GM12878 (cell line): ENCODE measurements at regions not wholly inside any gene's neighbourhood (a gene's known extent, or its start where the extent isn't known, plus 50 kb on each side); places are given as distances from the start of the nearest gene placed in this dataset.

Source experiments
- ATAC-seq: fragments of 200-7000 bp; cut with Tn5 transposase; 3 replicates; pipeline ENCODE4 v1.9.1; 2020; ENCODE audit warnings: mild to moderate bottlenecking, moderate library complexity
- BruUV-seq: library from RNA; stranded (reverse); fragments of 400-500 nt; replicated peaks from 2 replicates; lab custom pipeline; 2021; lab: Mats Ljungman, UMichigan
- CTCF ChIA-PET: fragments of 300-600 bp; sonication (Branson Sonifier 250); formaldehyde crosslinking; extraction: SDS; loops from one replicate; lab custom pipeline; 2021; ENCODE audit warnings: inconsistent platforms; lab: Yijun Ruan, JAX
- POLR2A ChIA-PET: fragments of 350-600 bp; formaldehyde crosslinking; extraction: SDS; loops from one replicate; lab custom pipeline; 2021; ENCODE audit warnings: inconsistent platforms; lab: Charles Lee
- RAD21 ChIA-PET: fragments of 300-600 bp; sonication (Branson Sonifier 250); formaldehyde crosslinking; loops from one replicate; lab custom pipeline; 2023; ENCODE audit warnings: antibody characterized with exemption; ENCODE audit not compliant: unreplicated experiment; lab: Charles Lee
- SMC1A ChIA-PET: fragments of 300-600 bp; sonication (Branson Sonifier 250); formaldehyde crosslinking; loops from one replicate; lab custom pipeline; 2023; ENCODE audit not compliant: unreplicated experiment, uncharacterized antibody; lab: Charles Lee
- DNase-seq: peaks from one replicate; pipeline ENCODE4 v3.0.0-alpha.2; 2011; ENCODE audit warnings: low read depth, low spot score
- FAIRE-seq: peaks from 3 replicates; lab custom pipeline; 2011; peaks lifted over from hg19 to GRCh38; lab: Jason Lieb, UNC
- H2AFZ ChIP-seq: 2 replicates; pipeline ENCODE4 v1.6.0; 2011; ENCODE audit warnings: low read depth, low read length, control low read depth; ENCODE audit not compliant: control insufficient read depth
- H3K27ac ChIP-seq: 2 replicates; pipeline ENCODE4 v1.5.1; 2011; ENCODE audit warnings: control low read depth; ENCODE audit not compliant: control insufficient read depth, insufficient read depth
- H3K27me3 ChIP-seq, 2 experiments: replicated peaks in 1 of 2; 2 replicates each; pipeline versions ENCODE4 v1.6.0 to v1.6.1; 2011; ENCODE audit warnings: low read length in 1 of 2; ENCODE audit not compliant: control insufficient read depth in 2 of 2, insufficient read depth in 2 of 2
- H3K36me3 ChIP-seq, 2 experiments: 2 replicates each; pipeline ENCODE4 v1.5.1; 2011; ENCODE audit warnings: low read length in 1 of 2; ENCODE audit not compliant: control insufficient read depth in 2 of 2, insufficient read depth in 2 of 2
- H3K4me1 ChIP-seq: 2 replicates; pipeline ENCODE4 v1.6.1; 2011; ENCODE audit warnings: mild to moderate bottlenecking, low read length, moderate library complexity, mixed read lengths; ENCODE audit not compliant: control insufficient read depth, insufficient read depth
- H3K4me2 ChIP-seq: 2 replicates; pipeline ENCODE4 v1.6.0; 2011; ENCODE audit warnings: control low read depth; ENCODE audit not compliant: control insufficient read depth, insufficient read depth
- H3K4me3 ChIP-seq: fragments of 200-600 bp; sonication (generic); 2 replicates; pipeline ENCODE4 v1.5.1; 2016
- H3K79me2 ChIP-seq: 2 replicates; pipeline ENCODE4 v1.6.0; 2011; ENCODE audit warnings: low read length; ENCODE audit not compliant: control insufficient read depth, insufficient read depth
- H3K9ac ChIP-seq: 2 replicates; pipeline ENCODE4 v1.8.0; 2011; ENCODE audit warnings: low read length, control low read depth, mixed read lengths; ENCODE audit not compliant: control insufficient read depth, insufficient read depth
- H3K9me3 ChIP-seq: replicated peaks from 3 replicates; pipeline ENCODE4 v1.5.1; 2011; ENCODE audit warnings: mild to moderate bottlenecking, low read length; ENCODE audit not compliant: control insufficient read depth, insufficient read depth
- H4K20me1 ChIP-seq: 2 replicates; pipeline ENCODE4 v1.6.0; 2011; ENCODE audit not compliant: control insufficient read depth, insufficient read depth
- BCL11A ChIP-seq: IDR thresholded peaks from 2 replicates; pipeline ENCODE4 v1.6.1; 2011; ENCODE audit warnings: low read depth, low read length
- HCFC1 ChIP-seq: fragments of 150-350 bp; IDR thresholded peaks from 2 replicates; pipeline ENCODE4 v1.6.1; 2014; ENCODE audit warnings: low read length
- KDM1A ChIP-seq: fragments of 200-600 bp; sonication (generic); IDR thresholded peaks from 2 replicates; pipeline ENCODE4 v1.6.1; 2016; ENCODE audit warnings: borderline replicate concordance
- PML ChIP-seq: IDR thresholded peaks from 2 replicates; pipeline ENCODE4 v1.6.1; 2012; ENCODE audit warnings: low read length, inconsistent platforms
- POU2F2 ChIP-seq: IDR thresholded peaks from 3 replicates; pipeline ENCODE4 v1.6.1; 2011; ENCODE audit warnings: low read depth, mild to moderate bottlenecking, low read length, borderline replicate concordance
- RB1 ChIP-seq: fragments of 450-650 bp; formaldehyde crosslinking; IDR thresholded peaks from 2 replicates; pipeline ENCODE4 v1.6.1; 2017; ENCODE audit warnings: mild to moderate bottlenecking, borderline replicate concordance
- WRNIP1 ChIP-seq: IDR thresholded peaks from 2 replicates; pipeline ENCODE4 v1.6.1; 2011; ENCODE audit warnings: low read depth, low read length, improper control_type of control experiment, borderline replicate concordance
- WGBS: methylation state at CpG from one replicate; pipeline ENCODE4 v1.1.6; 2016; ENCODE audit warnings: low lambda C conversion rate; ENCODE audit not compliant: insufficient replicate concordance, insufficient coverage; ENCODE audit errors: missing lambda C conversion rate; 5-methylcytosine and 5-hydroxymethylcytosine counted together
- in situ Hi-C: fragments of 300-500 bp; cut with MboI; formaldehyde crosslinking; loops from 9 replicates; pipeline ENCODE4 v1.14.3; 2018; ENCODE audit warnings: mixed read lengths
- intact Hi-C: fragments of 100-400 bp; cut with micrococcal nuclease; formaldehyde crosslinking; loops from one replicate; pipeline ENCODE4 v1.14.2; 2022; ENCODE audit not compliant: unreplicated experiment
- TF ChIP-seq, protein P1 (sequence below): fragments of 450-650 bp; formaldehyde crosslinking; IDR thresholded peaks from 2 replicates; pipeline ENCODE4 v1.5.0; 2022; ENCODE audit warnings: mild to moderate bottlenecking, missing genetic modification characterization
- TF ChIP-seq, protein P2 (sequence below): fragments of 450-650 bp; formaldehyde crosslinking; IDR thresholded peaks from 2 replicates; pipeline ENCODE4 v1.4.0; 2022; ENCODE audit warnings: mild to moderate bottlenecking, moderate library complexity

DNA sequence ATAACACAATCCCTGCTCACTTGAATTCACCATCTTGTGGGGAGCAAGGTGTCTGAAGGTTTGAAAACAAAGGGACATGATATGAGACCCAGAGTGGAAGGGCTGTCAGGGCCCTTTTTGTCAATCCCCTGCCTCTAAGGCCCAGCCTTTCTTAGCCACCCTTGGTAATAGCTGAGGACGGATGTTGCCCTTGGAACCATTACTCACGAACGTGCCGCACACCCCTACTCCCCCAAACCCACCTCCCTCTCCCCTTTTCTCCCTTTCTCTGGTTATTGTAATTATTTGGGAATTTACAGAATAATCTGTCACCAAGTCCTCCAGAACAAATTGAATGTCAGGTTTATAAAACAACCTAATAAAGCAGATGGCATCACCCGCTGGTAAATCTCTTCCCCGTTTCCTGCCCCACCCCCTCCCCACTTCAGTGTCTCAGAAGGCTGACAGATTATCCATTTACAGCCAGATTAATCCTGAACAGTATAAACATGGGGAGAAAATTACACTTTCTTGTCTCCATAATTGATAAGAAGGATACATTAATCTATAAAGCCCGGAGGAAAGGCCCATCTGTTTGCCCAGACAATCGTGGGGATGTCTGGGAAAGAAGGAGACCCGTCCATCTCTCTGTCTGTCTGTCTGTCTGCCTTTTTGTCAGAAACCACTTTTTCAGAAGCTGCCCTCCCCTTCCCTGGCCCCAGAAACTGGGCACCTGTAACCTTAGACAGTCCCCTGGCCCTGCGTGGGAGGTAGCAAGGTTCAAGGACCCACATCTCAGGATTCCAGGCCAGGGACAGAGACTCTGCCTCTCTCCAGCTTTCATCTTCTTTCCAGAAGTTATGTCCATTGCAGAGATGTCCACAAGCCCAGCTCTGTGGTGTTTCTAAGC is 60.6 kb upstream of the CD34 start:
- H3K27me3 ChIP-seq: peaks cover 0 to 4% of the 10 kb centered on the region in 2 experiments; a peak in 3 of 4 replicates
- 21% methylated on average over 10 of the region's 10 CpGs for WGBS
- SMC1A ChIA-PET: interaction anchor here (0.9 to 1.6 kb wide), 2 partner anchors 84 to 96 kb away, joined by 3 to 4 read pairs; no protein-coding TSS in a partner anchor
- TF ChIP-seq, protein P1, sequence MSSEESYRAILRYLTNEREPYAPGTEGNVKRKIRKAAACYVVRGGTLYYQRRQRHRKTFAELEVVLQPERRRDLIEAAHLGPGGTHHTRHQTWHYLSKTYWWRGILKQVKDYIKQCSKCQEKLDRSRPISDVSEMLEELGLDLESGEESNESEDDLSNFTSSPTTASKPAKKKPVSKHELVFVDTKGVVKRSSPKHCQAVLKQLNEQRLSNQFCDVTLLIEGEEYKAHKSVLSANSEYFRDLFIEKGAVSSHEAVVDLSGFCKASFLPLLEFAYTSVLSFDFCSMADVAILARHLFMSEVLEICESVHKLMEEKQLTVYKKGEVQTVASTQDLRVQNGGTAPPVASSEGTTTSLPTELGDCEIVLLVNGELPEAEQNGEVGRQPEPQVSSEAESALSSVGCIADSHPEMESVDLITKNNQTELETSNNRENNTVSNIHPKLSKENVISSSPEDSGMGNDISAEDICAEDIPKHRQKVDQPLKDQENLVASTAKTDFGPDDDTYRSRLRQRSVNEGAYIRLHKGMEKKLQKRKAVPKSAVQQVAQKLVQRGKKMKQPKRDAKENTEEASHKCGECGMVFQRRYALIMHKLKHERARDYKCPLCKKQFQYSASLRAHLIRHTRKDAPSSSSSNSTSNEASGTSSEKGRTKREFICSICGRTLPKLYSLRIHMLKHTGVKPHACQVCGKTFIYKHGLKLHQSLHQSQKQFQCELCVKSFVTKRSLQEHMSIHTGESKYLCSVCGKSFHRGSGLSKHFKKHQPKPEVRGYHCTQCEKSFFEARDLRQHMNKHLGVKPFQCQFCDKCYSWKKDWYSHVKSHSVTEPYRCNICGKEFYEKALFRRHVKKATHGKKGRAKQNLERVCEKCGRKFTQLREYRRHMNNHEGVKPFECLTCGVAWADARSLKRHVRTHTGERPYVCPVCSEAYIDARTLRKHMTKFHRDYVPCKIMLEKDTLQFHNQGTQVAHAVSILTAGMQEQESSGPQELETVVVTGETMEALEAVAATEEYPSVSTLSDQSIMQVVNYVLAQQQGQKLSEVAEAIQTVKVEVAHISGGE (CRISPR knock-in tag): no peak
- TF ChIP-seq POU2F2 (no peak), RB1 (no peak), HCFC1 (no peak), BCL11A (no peak), PML (no peak), KDM1A (no peak), WRNIP1 (no peak)
- TF ChIP-seq, protein P2, sequence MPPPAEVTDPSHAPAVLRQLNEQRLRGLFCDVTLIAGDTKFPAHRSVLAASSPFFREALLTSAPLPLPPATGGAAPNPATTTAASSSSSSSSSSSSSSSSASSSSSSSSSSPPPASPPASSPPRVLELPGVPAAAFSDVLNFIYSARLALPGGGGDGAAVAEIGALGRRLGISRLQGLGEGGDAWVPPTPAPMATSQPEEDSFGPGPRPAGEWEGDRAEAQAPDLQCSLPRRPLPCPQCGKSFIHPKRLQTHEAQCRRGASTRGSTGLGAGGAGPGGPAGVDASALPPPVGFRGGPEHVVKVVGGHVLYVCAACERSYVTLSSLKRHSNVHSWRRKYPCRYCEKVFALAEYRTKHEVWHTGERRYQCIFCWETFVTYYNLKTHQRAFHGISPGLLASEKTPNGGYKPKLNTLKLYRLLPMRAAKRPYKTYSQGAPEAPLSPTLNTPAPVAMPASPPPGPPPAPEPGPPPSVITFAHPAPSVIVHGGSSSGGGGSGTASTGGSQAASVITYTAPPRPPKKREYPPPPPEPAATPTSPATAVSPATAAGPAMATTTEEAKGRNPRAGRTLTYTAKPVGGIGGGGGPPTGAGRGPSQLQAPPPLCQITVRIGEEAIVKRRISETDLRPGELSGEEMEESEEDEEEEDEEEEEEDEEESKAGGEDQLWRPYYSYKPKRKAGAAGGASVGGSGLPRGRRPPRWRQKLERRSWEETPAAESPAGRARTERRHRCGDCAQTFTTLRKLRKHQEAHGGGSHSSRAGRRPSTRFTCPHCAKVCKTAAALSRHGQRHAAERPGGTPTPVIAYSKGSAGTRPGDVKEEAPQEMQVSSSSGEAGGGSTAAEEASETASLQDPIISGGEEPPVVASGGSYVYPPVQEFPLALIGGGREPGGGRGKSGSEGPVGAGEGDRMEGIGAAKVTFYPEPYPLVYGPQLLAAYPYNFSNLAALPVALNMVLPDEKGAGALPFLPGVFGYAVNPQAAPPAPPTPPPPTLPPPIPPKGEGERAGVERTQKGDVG: no peak
- in situ Hi-C loops: no loop called here
- no peak overlapping the region for H3K4me3 ChIP-seq
- H2AFZ ChIP-seq: no peak overlapping the region
- H3K9me3 ChIP-seq: no peaks in the 10 kb centered on the region
- no peaks in the 10 kb centered on the region for H3K4me1 ChIP-seq
- no peak for FAIRE-seq
- no peak overlapping the region for H3K27ac ChIP-seq
- H4K20me1 ChIP-seq: no peaks in the 10 kb centered on the region
- no peak overlapping the region for H3K9ac ChIP-seq
- BruUV-seq: no TSS peak
- no peak for DNase-seq
- H3K4me2 ChIP-seq: no peak overlapping the region
- POLR2A ChIA-PET: no interaction called here
- CTCF ChIA-PET: interaction anchor here (1.3 to 6.3 kb wide), 5 partner anchors 9 to 274 kb away, joined by 3 to 52 read pairs (median 4); no protein-coding TSS in a partner anchor
- RAD21 ChIA-PET: interaction anchor here (1.9 kb wide), 1 partner anchor 86 kb away, joined by 7 read pairs; no protein-coding TSS in a partner anchor
- H3K36me3 ChIP-seq: no peaks in the 10 kb centered on the region
- no peak for ATAC-seq
- no peaks in the 10 kb centered on the region for H3K79me2 ChIP-seq
- intact Hi-C loops: no loop called here
